Loucy (cell line): ENCODE measurements at regions not wholly inside any gene's neighbourhood (a gene's known extent, or its start where the extent isn't known, plus 50 kb on each side); places are given as distances from the start of the nearest gene placed in this dataset.

ENCODE experiments used
- CTCF ChIP-seq: fragments of 200-600 bp; sonication (generic); conservative IDR thresholded peaks from 2 replicates; pipeline ENCODE4 v1.5.1; 2014; ENCODE audit warnings: mild to moderate bottlenecking, antibody characterized with exemption, low read length
- EZH2phosphoT487 ChIP-seq: fragments of 200-600 bp; IDR thresholded peaks from 2 replicates; pipeline ENCODE4 v1.6.1; 2018; ENCODE audit warnings: antibody characterized with exemption, mild to moderate bottlenecking, moderate library complexity, borderline replicate concordance

DNA sequence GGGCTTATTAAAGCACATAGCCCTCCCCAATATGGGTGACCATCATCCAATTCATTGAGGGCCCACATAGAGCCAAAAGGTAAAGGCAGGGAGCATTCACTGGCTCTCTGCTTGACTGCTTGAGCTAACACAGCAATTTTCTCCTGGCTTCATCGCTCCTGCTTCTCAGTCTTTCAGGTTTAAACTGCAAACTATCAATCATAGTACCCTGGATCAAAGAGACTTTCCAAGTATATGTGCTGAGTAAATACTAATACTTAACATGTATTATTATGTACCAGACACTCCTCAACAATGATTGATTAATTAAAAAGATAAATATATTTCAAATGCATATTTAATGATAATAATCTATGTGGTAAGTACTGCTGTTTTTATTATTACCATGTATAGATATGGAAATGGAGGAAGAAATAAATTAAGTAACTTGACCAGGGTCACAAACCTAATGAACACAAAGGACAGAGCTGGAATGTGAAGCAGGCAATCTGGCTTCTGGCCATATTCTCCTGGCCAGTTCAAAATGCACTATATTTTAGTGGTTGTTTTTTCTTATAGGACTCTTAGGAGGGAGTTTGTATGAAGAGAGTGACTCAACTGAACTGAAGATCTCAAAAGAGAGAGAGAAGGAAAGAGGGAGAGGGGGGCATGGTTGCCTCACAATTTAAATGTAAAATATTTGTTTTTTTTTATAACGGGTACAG, 1197.3 kb downstream of the TECRL start:
- TF ChIP-seq CTCF (no peak), EZH2phosphoT487 (no peak)
